Peyer's patch (tissue), 4 donors: ENCODE measurements at regions not wholly inside any gene's neighbourhood (a gene's known extent, or its start where the extent isn't known, plus 50 kb on each side); places are given as distances from the start of the nearest gene placed in this dataset.

ENCODE experiments used
- DNase-seq, 3 donors: peaks; one replicate each; pipeline ENCODE4 v3.0.0-alpha.2; 2017 to 2019
- H3K27ac ChIP-seq, 4 donors: fragments of 200-600 bp; sonication (generic); one replicate each; pipeline ENCODE4 v1.5.1; 2016 to 2019
- H3K27me3 ChIP-seq, 2 donors: fragments of 200-600 bp; sonication (generic); one replicate each; pipeline ENCODE4 v1.5.1; 2019
- H3K36me3 ChIP-seq, 3 donors: fragments of 200-600 bp; sonication (generic); one replicate each; pipeline ENCODE4 v1.5.1; 2016 to 2019
- H3K4me1 ChIP-seq, 4 donors: fragments of 200-600 bp; sonication (generic); one replicate each; pipeline ENCODE4 v1.5.1; 2016 to 2019
- H3K4me3 ChIP-seq, 4 donors: fragments of 200-600 bp; sonication (generic); 1 replicate in 3 of 4; 2 replicates in 1 of 4; pipeline ENCODE4 v1.5.1; 2016 to 2019; ENCODE audit warnings: mild to moderate bottlenecking in 1 of 4
- H3K9me3 ChIP-seq, 4 donors: fragments of 200-600 bp; sonication (generic); one replicate each; pipeline ENCODE4 v1.5.1; 2016 to 2019; ENCODE audit warnings: mild to moderate bottlenecking in 1 of 4
- POLR2A ChIP-seq, 2 donors: fragments of 450-650 bp; IDR thresholded peaks; one replicate each; pipeline ENCODE4 v1.5.1; 2017; ENCODE audit warnings: antibody characterized with exemption in 2 of 2, mild to moderate bottlenecking in 2 of 2, moderate library complexity in 2 of 2
- TF ChIP-seq, protein P1 (sequence below), 6 experiments: fragments of 450-650 bp in 4 of 6; fragments of 200-600 bp in 2 of 6; sonication (generic) in 1 of 6; IDR thresholded peaks; one replicate each; pipeline ENCODE4 v1.5.1; 2017 to 2019; ENCODE audit warnings: antibody characterized with exemption in 6 of 6, mild to moderate bottlenecking in 3 of 6, moderate library complexity in 1 of 6

DNA sequence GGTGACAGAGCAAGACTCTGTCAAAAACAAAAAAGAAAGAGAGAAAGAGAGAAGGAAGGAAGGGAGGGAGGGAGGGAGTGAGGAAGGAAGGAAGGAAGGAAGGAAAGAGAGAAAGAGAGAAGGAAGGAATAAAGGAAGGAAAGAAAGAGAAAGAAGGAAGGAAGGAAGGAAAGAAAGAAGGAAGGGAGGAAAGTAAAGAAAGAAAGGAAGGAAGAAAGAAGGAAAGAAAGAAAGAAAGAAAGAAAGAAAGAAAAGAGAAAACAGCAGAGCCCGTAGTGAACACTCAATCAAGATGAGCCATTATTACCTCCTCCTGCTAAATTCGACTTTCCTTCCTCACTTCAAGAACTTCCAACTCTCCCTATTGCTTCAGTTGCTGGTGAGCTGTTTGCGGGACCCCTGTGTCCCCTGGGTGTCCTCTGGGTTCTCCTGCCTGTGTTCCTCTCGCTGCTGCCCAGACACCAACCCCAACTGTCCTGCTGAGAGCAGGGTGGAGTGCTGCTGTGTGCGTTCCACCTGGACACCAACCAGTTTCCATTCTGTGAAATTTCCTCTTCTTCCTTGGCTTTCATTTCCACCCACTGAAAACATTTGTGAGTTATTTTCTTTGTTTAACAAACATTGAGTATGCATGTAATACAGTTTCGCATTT is 266.4 kb downstream of the FAM43A start:
- H3K27me3 ChIP-seq = no peaks in the 10 kb centered on the region
- H3K27ac ChIP-seq = no peak overlapping the region
- no peaks in the 10 kb centered on the region for H3K36me3 ChIP-seq
- DNase-seq = no peak
- H3K4me3 ChIP-seq = no peak overlapping the region
- H3K4me1 ChIP-seq = peaks cover 0 to 7% (median 0%) of the 10 kb centered on the region in 4 donors
- H3K9me3 ChIP-seq = no peaks in the 10 kb centered on the region
- TF ChIP-seq, protein P1, sequence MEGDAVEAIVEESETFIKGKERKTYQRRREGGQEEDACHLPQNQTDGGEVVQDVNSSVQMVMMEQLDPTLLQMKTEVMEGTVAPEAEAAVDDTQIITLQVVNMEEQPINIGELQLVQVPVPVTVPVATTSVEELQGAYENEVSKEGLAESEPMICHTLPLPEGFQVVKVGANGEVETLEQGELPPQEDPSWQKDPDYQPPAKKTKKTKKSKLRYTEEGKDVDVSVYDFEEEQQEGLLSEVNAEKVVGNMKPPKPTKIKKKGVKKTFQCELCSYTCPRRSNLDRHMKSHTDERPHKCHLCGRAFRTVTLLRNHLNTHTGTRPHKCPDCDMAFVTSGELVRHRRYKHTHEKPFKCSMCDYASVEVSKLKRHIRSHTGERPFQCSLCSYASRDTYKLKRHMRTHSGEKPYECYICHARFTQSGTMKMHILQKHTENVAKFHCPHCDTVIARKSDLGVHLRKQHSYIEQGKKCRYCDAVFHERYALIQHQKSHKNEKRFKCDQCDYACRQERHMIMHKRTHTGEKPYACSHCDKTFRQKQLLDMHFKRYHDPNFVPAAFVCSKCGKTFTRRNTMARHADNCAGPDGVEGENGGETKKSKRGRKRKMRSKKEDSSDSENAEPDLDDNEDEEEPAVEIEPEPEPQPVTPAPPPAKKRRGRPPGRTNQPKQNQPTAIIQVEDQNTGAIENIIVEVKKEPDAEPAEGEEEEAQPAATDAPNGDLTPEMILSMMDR (IDR thresholded peaks at IDR 0.05) = no peak
- no peak for TF ChIP-seq POLR2A (IDR thresholded peaks at IDR 0.05)

DNA sequence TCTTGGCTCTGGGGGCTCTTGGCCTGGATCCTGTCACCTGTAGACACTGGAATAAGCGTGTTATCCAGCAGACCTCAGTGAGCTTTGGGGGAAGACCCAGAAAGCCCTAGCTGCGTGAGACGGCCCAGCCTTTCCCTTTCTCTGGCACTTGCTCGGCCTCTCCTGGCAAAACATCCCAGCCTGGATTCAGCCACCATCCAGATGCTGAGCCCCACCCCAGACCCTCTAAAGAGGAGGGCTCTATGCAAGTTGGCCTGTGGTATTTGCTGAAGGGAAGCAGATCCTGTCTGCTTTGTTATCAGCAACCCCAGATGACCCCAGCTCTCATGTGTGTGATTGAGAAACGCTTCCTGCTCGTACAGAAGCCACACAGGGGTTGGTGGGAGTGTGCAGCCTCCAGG is 267.2 kb downstream of the FAM43A start:
- no peak overlapping the region for H3K4me3 ChIP-seq
- DNase-seq = no peak
- no peaks in the 10 kb centered on the region for H3K9me3 ChIP-seq
- H3K27me3 ChIP-seq = no peaks in the 10 kb centered on the region
- H3K4me1 ChIP-seq = peaks cover 0 to 7% (median 0%) of the 10 kb centered on the region in 4 donors
- TF ChIP-seq, protein P1 (IDR thresholded peaks at IDR 0.05) = no peak
- no peak for TF ChIP-seq POLR2A (IDR thresholded peaks at IDR 0.05)
- H3K27ac ChIP-seq = no peak overlapping the region
- H3K36me3 ChIP-seq = no peaks in the 10 kb centered on the region

DNA sequence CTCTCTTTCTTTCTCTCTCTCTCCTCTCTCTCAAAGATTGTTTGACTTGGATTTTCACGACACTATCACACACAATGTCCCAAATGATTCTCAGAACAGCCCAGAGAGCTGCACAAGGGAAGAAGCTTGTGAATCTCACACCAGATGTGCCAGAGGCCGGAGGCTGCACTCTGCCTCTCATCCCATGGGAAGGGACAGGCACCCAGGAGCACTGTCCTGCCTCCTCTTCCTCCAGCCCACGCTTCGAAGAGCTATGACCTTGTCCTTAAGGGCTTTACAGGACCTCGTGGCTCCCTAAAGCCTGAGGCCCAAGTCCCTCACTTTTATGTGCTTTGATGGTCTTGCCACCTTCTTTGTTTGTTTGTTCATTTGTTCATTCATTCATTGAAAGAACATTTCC is 267.6 kb downstream of the FAM43A start:
- H3K4me3 ChIP-seq = no peak overlapping the region

DNA sequence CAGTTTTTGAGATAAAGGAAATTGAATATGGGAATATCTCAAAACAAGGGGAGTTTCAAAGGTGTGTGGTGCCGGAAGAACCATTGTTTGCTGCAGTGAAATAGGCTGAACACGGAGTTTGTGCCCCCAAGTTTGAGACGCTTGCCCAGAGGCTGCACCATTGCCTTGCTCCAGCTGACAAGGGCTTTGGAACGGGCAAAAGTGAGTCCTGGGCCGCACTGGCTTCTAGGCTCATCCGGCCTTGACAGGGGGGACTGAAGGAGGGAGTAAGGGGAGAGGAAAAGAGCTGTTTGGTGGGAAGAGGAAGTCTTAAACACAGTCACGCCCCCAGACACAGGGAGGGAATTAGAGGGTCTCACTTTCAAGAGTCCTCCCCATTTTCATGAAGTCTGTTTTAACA is 269.9 kb downstream of the FAM43A start:
- no peak overlapping the region for H3K4me3 ChIP-seq
- H3K9me3 ChIP-seq = no peaks in the 10 kb centered on the region
- TF ChIP-seq POLR2A (IDR thresholded peaks at IDR 0.05) = no peak
- TF ChIP-seq, protein P1 (IDR thresholded peaks at IDR 0.05) = no peak
- H3K4me1 ChIP-seq = peaks cover 0 to 7% (median 0%) of the 10 kb centered on the region in 4 donors
- H3K36me3 ChIP-seq = no peaks in the 10 kb centered on the region
- H3K27me3 ChIP-seq = no peaks in the 10 kb centered on the region
- no peak overlapping the region for H3K27ac ChIP-seq
- no peak for DNase-seq

More for the DNA sequence above, 267.6 kb downstream of the FAM43A start:
- no peak for TF ChIP-seq POLR2A (IDR thresholded peaks at IDR 0.05)
- TF ChIP-seq, protein P1 (IDR thresholded peaks at IDR 0.05) = no peak
- no peak overlapping the region for H3K27ac ChIP-seq
- no peaks in the 10 kb centered on the region for H3K9me3 ChIP-seq
- no peaks in the 10 kb centered on the region for H3K27me3 ChIP-seq
- no peak for DNase-seq
- H3K4me1 ChIP-seq = peaks cover 0 to 7% (median 0%) of the 10 kb centered on the region in 4 donors
- no peaks in the 10 kb centered on the region for H3K36me3 ChIP-seq

DNA sequence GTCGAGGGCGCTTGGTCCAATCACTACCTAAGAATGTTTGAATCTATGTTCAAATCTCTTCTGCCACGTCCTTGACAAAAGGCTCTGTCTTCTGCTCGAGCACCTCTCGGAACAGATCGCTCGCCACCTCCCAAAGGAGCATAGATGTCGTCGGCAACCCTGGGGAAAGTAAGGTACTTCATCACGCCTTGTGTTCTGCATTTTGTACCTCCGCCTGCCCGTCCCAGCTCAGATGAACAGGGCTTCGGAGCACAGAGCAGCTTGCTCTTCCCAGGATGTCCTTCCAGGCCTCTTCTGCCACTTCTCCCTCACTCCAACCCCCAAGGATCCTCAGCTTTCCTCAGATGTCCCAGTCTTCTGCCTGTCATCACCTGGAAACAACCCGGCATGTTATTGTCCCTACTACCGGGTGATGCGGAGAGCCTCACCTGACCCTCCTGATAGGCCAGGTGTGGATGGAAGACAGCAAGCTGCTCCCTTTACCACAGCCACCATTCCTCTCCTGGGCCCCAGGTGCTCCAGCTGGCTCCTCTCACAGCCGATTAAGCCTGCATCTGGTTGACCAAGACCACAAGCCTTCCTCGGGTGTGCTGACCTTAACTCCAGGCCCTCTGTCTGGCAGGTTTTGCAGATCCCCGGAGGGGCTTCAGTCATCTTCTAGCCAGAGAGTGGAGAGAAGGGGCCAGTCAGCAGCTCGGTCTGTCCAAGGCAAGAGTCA is 270.5 kb downstream of the FAM43A start:
- Histone ChIP-seq H3K27me3 (no peaks in the 10 kb centered on the region), H3K36me3 (no peaks in the 10 kb centered on the region), H3K9me3 (no peaks in the 10 kb centered on the region), H3K4me3 (no peak overlapping the region), H3K4me1 (peaks cover 0 to 7% (median 0%) of the 10 kb centered on the region in 4 donors), H3K27ac (no peak overlapping the region)
- no peak for DNase-seq
- TF ChIP-seq, protein P1 (IDR thresholded peaks at IDR 0.05) = no peak
- no peak for TF ChIP-seq POLR2A (IDR thresholded peaks at IDR 0.05)
